MG63 (cell line): ENCODE measurements at regions not wholly inside any gene's neighbourhood (a gene's known extent, or its start where the extent isn't known, plus 50 kb on each side); places are given as distances from the start of the nearest gene placed in this dataset.
"Not testable (repeated sequence)": the region's sequence is repeated elsewhere in the genome, so short reads cannot be mapped to it uniquely, and the experiment has no call there.

Experiments used
- DNase-seq: peaks from one replicate; pipeline ENCODE4 v3.0.0-alpha.2; 2020
- H3K27me3 ChIP-seq: fragments of 250-450 bp; sonication (Bioruptor Pico); 2 replicates; pipeline ENCODE4 v1.5.1; 2020; ENCODE audit warnings: mild to moderate bottlenecking, moderate library complexity
- H3K36me3 ChIP-seq: fragments of 250-450 bp; sonication (Bioruptor Pico); 2 replicates; pipeline ENCODE4 v1.5.1; 2020; ENCODE audit warnings: mild to moderate bottlenecking, moderate library complexity
- H3K4me3 ChIP-seq: fragments of 250-450 bp; sonication (Bioruptor Pico); 2 replicates; pipeline ENCODE4 v1.5.1; 2020; ENCODE audit warnings: mild to moderate bottlenecking, moderate library complexity
- H3K9me3 ChIP-seq: fragments of 250-450 bp; sonication (Bioruptor Pico); 2 replicates; pipeline ENCODE4 v1.5.1; 2020; ENCODE audit warnings: mild to moderate bottlenecking, moderate library complexity

DNA sequence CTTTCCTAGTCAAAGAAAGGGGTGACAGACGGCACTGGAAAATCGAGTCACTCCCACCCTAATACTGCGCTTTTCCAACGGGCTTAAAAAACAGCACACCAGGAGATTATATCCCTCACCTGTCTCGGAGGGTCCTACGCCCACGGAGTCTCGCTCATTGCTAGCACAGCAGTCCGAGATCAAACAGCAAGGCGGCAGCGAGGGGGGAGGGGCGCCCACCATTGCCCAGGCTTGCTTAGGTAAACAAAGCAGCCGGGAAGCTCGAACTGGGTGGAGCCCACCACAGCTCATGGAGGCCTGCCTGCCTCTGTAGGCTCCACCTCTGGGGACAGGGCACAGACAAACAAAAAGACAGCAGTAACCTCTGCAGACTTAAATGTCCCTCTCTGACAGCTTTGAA, 280.7 kb downstream of the TFAP2A start:
- H3K36me3 ChIP-seq, H3K9me3 ChIP-seq, H3K4me3 ChIP-seq, H3K27me3 ChIP-seq, DNase-seq: not testable (repeated sequence)

DNA sequence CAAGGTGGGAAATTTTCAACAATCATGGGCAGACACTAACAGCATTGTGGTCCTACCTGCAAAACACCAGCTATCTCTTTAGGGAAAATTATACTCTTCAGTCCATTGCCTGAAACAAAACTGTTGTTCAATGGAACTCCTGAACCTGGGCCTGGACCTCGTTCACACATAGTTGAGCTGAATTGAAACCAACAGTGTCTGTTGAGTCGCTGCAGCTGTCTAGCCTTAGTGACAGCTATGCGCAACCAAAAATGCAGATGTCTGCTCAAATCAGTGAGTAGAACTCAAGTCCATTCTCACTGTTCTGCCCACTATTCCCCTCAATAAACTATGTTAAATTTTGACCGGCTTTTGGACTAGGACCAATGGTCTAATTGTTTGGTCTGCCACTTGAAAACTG, 286.2 kb downstream of the TFAP2A start:
- no peak for DNase-seq
- Histone ChIP-seq H3K4me3 (no peak overlapping the region), H3K9me3 (peaks cover 2% of the 10 kb centered on the region), H3K27me3 (no peaks in the 10 kb centered on the region), H3K36me3 (no peaks in the 10 kb centered on the region)

DNA sequence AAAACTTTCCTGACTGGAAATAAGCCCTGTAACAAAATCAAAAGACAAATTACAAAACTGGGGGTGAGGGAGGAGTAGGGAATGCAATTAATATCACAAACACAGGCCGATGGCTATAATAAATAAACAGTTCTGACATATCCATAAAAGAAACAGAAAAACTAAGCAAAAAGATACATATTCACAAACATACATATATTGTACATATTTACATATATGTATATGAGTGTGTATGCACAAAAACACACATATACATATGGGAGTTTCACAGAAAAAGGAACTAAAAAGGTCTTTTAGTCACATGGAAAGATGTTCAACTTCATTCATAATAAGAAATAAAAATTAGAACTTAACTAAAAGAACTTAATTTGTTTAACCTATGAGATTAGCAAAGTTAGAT, 292.7 kb downstream of the TFAP2A start:
- Histone ChIP-seq H3K4me3 (no peak overlapping the region), H3K9me3 (no peaks in the 10 kb centered on the region), H3K36me3 (no peaks in the 10 kb centered on the region), H3K27me3 (no peaks in the 10 kb centered on the region)
- DNase-seq, result no peak

DNA sequence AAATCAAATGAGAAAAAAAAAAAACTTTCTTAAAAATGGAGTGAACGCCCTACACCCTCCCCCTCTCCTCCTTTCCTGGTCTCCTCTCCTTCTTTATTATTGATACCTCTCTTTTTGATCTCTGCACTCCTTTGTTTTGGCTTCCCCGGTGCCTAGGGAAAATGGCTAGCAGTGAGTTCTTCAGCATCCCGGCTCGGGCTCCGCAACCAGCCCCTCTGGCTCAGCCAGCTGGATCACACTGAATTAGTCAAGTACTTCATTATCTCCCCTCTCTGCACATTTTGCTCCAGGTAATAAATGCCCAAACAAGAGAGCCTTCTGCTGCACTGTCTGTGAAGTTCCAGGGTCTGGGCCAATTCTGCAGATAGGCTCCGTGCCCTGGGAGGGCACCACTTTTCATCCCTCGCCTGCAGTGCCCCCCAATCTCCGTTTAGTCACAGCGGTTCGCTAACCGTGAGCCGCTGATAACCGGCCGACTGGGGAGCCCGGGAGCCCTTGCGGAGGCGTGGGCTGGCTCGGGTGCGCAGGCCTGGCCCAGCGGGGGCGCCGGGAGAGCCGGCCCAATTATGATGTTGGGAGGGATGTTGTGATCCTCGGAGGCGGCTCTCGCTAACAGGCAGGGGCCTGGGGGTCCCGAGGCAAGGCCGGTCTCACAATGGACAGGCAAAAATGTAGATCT, 301.9 kb downstream of the TFAP2A start:
- Histone ChIP-seq H3K27me3 (no peaks in the 10 kb centered on the region), H3K4me3 (no peak overlapping the region), H3K36me3 (no peaks in the 10 kb centered on the region), H3K9me3 (no peaks in the 10 kb centered on the region)
- no peak for DNase-seq

DNA sequence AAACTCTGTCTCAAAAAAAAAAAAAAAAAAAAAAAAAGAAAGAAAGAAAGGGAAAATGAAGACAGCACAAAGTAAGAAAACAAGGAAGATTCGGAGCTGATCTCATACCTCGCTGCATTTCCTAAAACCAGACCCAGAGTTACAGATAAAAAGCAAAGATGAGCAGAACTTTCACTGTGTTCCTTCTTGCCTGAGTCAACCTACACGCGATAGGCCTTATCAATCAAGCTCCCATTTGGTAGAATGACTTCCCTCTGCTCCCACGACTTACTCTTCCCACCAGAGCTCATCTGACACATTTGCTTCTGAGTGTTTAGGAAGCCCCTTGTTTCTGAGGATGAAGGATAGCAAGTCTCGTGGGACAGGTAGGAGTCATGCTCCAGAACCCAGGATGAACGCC, 302.9 kb downstream of the TFAP2A start:
- DNase-seq, result no peak
- Histone ChIP-seq H3K27me3 (no peaks in the 10 kb centered on the region), H3K4me3 (no peak overlapping the region), H3K9me3 (no peaks in the 10 kb centered on the region), H3K36me3 (no peaks in the 10 kb centered on the region)

DNA sequence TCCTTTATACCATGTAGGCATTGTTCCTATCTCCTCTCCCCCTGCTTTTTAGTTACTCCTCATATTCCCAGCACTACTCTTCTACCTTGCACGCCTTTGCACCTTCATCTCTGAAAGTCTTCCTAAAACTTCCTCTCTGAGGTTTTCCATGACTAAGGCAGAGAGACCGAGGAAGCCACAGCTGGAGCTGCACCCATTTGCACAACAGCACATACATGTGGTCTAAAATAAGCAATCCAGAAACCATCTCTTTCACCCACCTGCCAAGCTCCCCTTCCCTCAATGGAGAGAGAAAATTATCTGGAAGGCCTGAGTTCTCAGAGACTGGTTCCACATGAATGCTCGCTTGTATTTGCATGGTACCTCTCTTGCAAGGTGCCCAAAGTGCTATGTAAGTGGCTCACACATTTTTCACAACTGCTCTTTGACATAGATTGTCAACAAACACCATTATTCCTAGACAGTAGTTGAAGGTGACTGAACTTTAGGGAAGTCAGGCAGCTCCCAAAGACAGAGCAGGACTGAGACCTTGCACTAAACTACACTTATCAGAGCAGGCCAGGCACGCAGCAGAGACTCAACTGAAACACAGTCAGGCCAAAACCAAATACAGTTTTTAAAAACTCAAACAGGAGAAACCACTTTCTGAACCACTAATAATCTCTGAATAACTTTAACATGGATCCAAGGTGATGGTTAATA, 313.2 kb downstream of the TFAP2A start:
- Histone ChIP-seq H3K36me3 (no peaks in the 10 kb centered on the region), H3K4me3 (no peak overlapping the region), H3K9me3 (no peaks in the 10 kb centered on the region), H3K27me3 (no peaks in the 10 kb centered on the region)
- DNase-seq, result no peak

DNA sequence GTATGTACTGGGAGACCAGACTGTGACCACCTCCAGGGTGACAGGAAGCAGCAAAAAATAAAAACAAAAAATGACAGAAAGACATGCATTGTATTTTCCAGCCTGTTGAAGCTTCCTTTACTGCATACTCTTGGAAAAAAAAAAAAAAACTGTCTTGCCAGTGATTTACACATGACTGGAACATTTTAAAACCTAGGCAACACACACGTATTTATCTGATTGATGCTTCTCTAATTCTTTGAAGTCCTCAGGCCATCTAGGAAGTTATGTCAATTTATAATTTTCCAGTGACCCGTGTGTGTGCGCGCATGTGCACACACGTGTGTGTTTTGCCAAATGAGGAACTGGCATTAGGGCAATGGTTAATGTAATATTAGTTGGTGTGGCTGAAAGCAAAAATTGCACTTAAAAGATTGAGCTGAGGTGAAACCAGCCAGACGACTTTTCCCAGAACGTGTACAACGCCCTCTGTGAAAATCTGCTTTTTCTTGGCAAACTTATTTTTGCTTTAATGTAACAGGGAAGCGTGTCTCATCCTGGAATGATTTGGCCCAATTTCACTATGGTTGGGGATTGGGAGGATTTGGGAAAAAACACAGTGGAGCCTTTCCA, 315.2 kb downstream of the TFAP2A start:
- Histone ChIP-seq H3K36me3 (no peaks in the 10 kb centered on the region), H3K4me3 (no peak overlapping the region; the same call in 1 of the 2 replicates), H3K9me3 (no peaks in the 10 kb centered on the region), H3K27me3 (no peaks in the 10 kb centered on the region)
- no peak for DNase-seq

DNA sequence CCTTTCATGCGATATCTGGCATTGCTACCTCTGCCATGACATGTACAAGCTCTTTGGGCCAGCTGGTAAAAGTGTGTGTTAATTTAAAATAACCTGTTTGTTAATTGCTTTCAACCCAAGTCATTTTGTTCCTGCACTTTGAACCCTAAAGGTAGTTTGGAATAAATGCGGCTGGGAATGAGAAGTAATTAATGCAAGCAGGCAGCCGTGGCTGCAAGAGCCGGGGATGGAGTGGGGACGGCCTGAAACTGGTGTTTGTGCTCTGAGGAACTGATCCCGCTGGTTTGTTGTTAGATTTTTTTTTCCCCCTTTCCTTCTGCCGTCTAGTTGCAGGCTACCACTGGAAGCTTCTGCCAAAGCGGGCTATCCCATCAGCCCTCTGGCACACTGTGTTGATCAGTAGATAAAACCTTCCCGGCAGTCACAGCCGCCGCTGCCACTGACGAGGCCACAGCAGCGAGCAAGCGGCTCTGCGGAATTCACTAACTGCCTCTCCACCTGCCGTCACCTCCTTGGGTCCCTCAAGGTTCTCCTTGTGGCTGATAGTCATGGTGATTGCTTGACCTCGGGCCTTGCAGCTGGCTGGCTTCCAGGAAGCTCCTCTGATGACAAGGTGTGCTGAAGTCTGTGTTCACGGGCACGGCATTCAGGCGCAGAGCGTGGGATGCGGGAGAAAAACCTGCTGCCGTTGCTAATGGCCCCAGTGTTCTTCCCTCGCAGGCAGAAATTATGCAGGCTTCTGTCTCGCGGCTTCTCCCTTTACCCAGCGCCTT, 315.9 kb downstream of the TFAP2A start:
- Histone ChIP-seq H3K4me3 (peak overlapping the region; percentile 16), H3K27me3 (no peaks in the 10 kb centered on the region), H3K36me3 (no peaks in the 10 kb centered on the region), H3K9me3 (no peaks in the 10 kb centered on the region)
- peak; percentile 44 for DNase-seq

DNA sequence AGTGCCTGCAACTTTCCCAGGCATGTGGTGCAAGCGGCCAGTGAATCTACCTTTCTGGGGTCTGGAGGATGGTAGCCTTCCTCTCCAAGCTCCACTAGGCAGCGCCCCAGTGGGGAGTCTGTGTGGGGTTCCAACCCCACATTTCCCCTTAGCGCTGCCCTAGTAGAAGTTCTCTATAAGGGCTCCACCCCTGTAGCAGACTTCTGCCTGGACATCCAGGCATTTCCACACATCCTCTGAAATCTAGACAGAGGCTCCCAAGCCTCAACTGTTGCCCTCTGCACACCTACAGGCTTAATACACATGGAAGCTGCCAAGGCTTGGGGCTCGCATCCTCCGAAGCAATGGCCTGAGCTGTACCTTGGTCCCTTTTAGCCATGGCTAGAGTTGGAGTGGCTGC, 321.6 kb downstream of the TFAP2A start:
- Histone ChIP-seq H3K27me3 (no peaks in the 10 kb centered on the region), H3K4me3 (no peak overlapping the region), H3K9me3 (peaks cover 7% of the 10 kb centered on the region), H3K36me3 (no peaks in the 10 kb centered on the region)
- DNase-seq, result no peak

DNA sequence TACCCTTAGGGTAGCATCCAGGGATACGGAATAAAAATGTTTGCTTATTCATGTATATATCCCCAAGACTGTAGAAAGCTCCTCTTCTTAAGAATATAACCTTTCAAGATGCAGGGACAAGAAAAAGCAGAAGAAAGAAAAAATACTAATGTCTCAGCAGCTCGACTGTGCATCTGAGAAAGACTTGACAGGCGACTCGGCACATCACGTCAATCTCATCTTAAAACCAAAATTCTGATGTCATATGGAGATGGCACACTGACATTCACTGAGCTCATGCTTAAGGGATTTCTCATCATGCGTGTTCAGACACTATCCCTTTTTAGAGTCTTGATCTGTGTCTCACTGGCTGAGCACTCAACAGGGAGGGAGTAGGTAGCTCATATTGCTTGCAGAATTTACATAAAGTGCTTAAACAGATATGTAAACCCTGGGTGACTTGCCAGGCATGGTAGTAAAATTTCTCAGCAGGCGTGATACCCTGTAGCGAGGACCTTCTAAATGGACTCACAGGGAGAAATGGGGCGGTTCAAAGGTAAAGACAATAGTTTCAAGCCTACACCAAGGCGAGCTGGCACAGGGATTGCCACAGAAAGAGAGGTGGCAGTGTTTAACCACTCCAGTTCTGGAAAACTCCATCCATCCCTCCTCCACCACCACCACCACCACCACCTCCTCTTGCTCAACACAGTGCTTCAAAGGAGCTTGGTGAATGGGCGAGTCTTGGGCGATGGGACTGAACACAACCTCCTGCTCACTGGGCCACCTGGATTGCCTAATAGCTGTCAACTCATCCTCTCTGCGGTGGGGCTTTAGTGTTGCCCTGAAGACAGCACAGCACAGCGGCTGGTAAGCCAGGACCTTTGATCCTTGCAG, 330.5 kb downstream of the TFAP2A start:
- Histone ChIP-seq H3K36me3 (no peaks in the 10 kb centered on the region), H3K9me3 (no peaks in the 10 kb centered on the region), H3K27me3 (no peaks in the 10 kb centered on the region), H3K4me3 (no peak overlapping the region)
- DNase-seq, result no peak

DNA sequence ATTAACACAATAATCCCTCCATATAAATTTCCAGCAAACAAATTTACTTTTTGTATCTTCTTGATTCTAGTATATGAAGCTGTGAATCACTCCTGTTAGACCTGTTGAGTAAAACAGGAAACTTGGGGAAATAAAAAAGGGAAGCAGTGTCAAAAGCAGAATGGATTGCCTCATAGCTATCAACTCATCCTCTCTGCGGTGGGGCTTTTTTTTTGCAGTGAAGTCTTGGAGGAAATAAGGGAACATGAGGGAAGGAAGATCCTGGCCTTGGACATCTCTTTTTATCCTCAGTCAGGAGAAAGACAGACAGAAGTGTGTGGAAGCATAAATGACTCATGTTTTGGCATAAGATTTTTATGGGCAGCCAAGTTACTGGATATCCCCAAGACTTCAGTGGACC, 332.5 kb downstream of the TFAP2A start:
- Histone ChIP-seq H3K9me3 (no peaks in the 10 kb centered on the region), H3K4me3 (no peak overlapping the region), H3K36me3 (no peaks in the 10 kb centered on the region), H3K27me3 (no peaks in the 10 kb centered on the region)
- no peak for DNase-seq

DNA sequence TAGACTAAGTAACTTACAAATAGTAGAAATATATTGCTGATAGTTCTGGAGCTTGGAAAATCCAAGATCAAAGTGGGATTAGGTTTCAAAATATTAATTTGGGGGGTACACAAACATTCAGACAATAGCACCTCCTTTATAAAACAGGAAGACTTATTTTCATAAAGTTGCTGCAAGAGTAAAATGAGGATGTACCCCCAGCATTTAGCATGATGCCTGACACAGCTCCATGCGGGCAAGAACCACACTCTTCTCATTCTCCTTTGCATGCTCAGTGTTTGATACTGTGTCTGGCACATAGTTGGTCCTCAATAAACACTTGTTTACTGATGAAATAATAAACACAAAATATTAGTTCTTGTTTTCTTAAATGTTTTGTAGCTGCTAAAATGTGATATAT, 332.9 kb downstream of the TFAP2A start:
- H3K27me3 ChIP-seq, result no peaks in the 10 kb centered on the region
- H3K9me3 ChIP-seq, result no peaks in the 10 kb centered on the region
- no peak overlapping the region for H3K4me3 ChIP-seq
- no peak for DNase-seq
- H3K36me3 ChIP-seq, result no peaks in the 10 kb centered on the region

DNA sequence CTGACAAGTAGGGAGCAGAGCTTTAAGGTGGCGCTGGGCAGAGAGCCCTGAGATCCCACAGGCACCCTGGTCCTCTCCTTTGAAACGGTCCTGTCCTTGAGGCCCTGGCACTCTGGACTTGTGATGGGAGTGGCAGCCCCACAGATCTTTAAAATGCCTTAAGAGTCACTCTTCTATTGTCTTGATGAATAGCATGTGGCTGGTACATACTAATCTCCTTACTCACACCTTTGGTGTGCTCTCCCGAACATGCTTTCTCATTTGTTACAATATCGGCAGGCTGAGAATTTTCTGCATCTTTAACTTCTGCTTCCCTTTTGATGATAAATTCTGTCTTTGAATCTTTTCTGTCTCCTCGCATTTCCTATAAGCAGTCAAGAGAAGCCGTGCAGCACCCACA, 333.8 kb downstream of the TFAP2A start:
- DNase-seq, result no peak
- H3K4me3 ChIP-seq, result no peak overlapping the region
- H3K27me3 ChIP-seq, result no peaks in the 10 kb centered on the region
- H3K9me3 ChIP-seq, result no peaks in the 10 kb centered on the region
- H3K36me3 ChIP-seq, result no peaks in the 10 kb centered on the region

DNA sequence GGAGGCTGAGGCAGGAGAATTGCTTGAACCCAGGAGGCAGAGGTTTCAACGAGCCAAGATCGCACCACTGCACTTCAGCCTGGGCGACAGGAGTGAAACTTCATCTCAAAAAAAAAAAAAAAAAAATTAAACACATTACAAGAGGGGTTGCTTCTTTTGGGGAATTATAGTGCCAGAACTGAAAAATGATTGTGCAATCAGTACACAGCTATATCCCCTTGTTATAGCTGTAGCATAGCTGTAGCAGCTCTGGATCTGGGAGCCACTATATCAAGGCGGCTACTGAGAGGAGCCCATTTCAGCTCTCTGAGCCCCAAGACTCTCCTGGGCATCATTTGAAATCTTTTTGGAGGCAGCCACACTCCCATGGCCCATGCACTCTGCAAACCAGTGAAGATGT, 334.3 kb downstream of the TFAP2A start:
- Histone ChIP-seq H3K9me3 (no peaks in the 10 kb centered on the region), H3K27me3 (no peaks in the 10 kb centered on the region), H3K4me3 (no peak overlapping the region), H3K36me3 (no peaks in the 10 kb centered on the region)
- DNase-seq, result no peak

DNA sequence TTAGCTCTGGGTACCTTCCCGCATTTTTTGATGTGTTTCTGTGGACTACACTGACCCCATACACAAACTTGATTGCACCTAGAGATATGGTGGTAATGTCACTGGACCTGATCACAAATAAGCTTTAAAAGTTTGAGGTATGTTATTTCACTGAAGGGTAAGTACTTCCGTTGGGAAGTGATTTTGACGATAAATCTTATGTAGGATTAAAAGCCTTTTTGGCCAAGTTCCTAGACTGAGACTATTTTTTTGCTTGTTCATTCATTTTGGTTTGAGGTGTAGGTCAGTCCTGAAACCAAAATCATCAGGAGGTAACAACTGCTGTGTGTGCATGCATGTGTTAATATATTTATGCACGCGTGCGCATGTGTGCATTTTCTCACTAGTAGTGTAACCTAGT, 336.3 kb downstream of the TFAP2A start:
- no peak overlapping the region for H3K4me3 ChIP-seq
- H3K9me3 ChIP-seq, result no peaks in the 10 kb centered on the region

DNA sequence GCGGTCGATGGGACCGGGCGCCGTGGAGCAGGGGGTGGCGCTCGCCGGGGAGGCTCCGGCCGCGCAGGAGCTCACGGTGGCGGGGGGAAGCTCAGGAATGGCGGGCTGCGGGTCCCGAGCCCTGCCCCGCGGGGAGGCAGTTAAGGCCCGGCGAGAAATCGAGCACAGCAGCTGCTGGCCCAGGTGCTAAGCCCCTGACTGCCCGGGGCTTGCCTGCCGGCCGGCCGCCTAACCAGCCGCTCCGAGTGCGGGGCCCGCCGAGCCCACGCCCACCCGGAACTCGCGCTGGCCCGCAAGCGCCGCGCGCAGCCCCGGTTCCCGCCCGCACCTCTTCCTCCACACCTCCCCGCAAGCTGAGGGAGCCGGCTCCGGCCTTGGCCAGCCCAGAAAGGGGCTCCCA, 340.1 kb downstream of the TFAP2A start:
- not testable (repeated sequence) for DNase-seq, H3K27me3 ChIP-seq, H3K4me3 ChIP-seq, H3K9me3 ChIP-seq, H3K36me3 ChIP-seq

More for the DNA sequence above, 336.3 kb downstream of the TFAP2A start:
- Histone ChIP-seq H3K27me3 (no peaks in the 10 kb centered on the region), H3K36me3 (no peaks in the 10 kb centered on the region)
- no peak for DNase-seq
